ENCODE measurements at regions not wholly inside any gene's neighbourhood (a gene's known extent, or its start where the extent isn't known, plus 50 kb on each side); places are given as distances from the start of the nearest gene placed in this dataset.

- no peak for TF ChIP-seq CTCF (IDR thresholded peaks at IDR 0.05)
- no peak for TF ChIP-seq POLR2A (IDR thresholded peaks at IDR 0.05)
Measured at GRCh38 chr5:29307478-29307877, 1886.0 kb upstream of the CDH6 start.
